GM11168 (cell line): ENCODE measurements at regions not wholly inside any gene's neighbourhood (a gene's known extent, or its start where the extent isn't known, plus 50 kb on each side); places are given as distances from the start of the nearest gene placed in this dataset.

ENCODE experiments used
- in situ Hi-C: fragments of 300-500 bp; cut with MboI; formaldehyde crosslinking; loops from one replicate; pipeline ENCODE4 v1.12.0; 2022; ENCODE audit warnings: low sequenced_read_pairs; ENCODE audit not compliant: unreplicated experiment

DNA sequence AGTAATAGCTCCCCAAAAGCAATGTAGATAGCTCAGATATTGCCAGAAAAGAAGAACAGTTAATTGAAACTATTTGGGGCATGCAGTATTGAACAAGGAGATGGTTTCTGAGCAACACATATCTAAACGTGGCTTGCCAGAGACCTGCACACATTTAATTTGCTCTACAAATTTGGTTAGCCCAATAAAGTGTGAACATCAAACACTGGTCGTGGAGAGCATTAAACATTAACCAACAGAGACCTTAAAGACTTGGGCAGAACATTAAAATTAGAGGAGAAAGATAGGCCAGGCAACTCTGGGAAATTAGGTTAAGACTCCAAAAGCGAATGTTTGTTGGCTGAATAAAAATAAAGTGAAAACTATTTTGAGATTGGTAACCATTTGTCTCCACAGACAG lies 61.6 kb upstream of the ARID5B start:
- in situ Hi-C loops, result loop anchor here (25.0 kb wide), 1 partner anchor 703 kb away; no protein-coding TSS in a partner anchor

DNA sequence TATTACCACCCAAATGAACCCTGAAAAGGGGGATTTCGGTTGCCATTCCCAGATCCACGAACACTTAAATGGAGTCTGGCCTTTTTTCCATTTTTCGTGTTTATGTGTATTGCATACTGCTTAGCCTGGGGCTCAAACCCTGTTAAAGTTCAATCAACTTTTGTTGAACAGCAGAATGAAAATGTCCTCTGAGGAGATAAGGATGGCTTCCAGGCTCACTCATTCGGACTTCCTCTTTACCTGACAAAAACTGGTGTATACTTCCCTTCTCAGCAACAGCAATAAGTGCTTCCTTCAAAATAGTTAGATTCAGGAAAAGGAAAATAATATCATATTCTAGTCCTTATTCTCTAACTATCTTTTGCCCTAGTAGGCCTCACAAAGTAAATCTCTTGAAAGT lies 61.1 kb upstream of the ARID5B start:
- in situ Hi-C loops, result loop anchor here (25.0 kb wide), 1 partner anchor 703 kb away; no protein-coding TSS in a partner anchor

DNA sequence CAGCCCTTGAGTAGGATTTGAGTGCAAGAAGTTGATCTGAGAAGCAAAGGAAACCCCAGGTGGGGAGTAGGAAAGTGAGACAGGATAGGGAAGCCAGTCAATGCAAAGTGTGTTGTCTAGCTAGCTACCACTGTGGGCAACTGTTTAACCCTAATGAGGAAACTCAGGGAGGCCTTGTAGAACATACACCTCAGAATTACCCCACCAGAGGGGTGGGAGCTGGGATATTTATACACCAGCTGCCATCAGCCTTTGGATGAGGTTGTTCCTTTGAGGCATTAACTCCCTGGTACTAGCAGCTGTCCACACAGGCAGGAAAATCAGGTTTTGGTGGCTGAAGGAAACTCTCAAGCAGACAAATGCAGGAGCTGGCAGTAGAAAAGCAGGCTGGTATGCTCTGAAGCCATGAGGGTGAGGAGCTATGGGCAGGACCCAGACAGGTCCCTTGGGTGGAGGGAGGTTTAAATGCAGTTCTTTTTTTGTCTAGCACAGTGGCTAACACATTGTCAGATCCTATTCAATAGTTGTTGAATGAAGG lies 60.1 kb upstream of the ARID5B start:
- in situ Hi-C loops, result loop anchor here (25.0 kb wide), 1 partner anchor 704 kb away; no protein-coding TSS in a partner anchor

DNA sequence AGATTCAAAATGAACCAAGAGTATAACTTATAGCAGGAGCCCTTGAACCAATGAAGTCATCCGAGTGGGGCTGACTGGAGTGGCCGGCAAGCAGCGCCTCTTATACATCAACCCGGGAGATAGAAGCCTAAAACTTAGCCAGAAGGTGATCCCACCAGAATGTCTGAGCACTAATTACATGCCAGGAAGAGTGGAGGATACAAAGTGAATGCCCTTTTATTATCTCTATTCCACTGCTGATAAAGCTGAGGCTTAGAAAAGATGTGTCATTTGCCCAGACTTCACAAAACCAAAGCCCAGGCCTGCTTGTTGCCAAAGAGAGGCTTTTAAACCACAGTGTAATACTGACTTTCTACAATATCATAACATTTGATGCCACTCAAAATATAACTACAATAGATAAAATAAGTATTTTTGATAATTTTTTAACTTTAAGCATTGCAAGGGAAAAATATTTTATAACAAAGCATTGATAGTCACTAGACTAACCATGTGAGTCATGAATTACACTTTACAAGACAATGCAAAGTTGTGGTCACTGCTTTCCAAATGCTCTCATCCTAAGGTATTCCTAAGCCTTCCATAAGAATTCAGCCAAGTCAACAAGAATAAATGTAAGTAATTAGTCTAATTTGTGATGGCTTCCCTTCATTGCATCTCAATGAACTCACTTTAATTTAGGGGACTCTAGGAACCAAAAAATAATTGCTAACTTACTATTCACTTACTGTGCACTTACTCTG lies 58.6 kb upstream of the ARID5B start:
- in situ Hi-C loops, result loop anchor here (25.0 kb wide), 1 partner anchor 706 kb away; no protein-coding TSS in a partner anchor

DNA sequence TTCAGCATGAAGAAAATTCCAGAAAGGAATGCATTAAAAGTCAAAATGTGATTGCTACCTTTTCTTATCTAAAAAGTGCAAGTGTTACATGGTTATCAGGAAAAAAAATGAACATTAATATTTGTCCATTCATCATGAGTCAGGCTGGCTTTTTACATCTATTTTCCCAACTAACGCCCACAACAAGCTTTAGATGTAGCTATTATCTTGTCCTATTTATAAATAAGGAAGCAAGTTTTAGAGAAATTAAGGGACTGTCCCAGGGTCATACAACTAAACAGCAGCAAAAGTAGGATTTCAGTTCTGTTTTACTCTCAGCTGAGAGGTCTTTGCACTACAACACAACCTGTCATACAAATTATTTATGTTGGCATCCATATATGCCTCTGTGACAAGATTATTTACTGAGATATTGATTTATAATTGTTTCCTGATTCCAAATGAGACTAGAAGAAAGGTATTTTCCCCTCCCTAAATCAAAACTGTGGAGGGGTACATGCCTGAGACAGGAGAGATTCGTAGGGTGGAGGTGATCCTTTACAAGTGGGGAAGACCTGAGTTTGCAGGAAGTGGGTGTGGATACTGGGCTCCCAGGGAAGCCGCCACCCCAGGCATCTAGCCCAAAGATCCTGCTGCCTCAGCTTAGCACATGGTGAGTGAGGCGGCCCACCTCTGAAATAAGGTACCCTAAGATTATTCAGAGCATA lies 57.2 kb upstream of the ARID5B start:
- in situ Hi-C loops, result loop anchor here (25.0 kb wide), 1 partner anchor 707 kb away; no protein-coding TSS in a partner anchor

DNA sequence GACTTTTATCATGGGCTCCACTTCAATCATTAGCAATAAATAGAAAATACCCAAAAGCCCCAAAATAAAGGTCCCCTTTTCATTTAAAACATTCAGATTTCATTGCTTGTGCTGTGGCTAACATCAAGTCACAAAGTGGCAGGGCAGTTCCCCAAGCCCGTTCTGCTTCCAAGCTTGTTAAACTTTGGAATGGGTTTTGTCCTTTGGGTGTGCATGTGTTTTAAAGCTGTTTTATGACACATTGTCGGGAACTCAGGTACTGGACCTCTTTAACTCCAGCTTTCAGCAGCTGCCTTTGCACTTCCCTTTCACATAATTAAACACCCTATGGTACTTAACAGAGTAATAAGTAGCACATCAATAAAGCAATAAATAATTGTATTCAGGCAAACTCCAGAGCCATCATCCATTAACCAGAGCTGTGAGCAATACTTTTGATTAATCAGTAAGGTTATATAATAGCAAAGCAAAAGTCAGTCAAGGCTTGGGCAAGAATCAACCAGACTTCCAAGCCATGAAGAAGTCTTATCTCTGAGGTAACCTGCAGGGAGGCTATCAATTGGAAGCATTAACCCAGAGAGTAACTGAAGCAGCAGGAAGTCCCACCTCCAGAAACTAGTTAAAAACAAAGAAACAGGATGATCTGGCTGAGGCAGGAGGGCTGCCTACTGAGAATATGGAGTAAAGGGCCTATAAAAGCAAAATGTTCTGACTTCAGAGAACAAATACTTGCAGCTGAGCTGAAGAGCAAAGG lies 56.1 kb upstream of the ARID5B start:
- in situ Hi-C loops, result loop anchor here (25.0 kb wide), 1 partner anchor 708 kb away; no protein-coding TSS in a partner anchor

DNA sequence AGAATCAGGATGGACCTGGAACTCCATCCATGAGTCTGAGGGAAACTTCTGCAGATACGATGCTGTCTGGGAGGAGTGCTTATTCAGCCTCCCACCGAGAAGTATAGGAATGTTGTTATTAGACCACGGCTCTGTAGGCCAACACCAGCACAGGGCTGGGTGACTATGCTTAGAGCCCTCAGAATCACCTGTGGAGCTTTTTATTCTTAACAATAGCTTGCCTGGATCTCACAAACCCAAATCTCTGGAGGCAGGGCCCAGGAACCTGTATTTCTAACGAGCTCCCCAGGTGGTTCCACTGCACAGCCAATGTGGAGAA lies 55.6 kb upstream of the ARID5B start:
- in situ Hi-C loops, result loop anchor here (25.0 kb wide), 1 partner anchor 709 kb away; no protein-coding TSS in a partner anchor

DNA sequence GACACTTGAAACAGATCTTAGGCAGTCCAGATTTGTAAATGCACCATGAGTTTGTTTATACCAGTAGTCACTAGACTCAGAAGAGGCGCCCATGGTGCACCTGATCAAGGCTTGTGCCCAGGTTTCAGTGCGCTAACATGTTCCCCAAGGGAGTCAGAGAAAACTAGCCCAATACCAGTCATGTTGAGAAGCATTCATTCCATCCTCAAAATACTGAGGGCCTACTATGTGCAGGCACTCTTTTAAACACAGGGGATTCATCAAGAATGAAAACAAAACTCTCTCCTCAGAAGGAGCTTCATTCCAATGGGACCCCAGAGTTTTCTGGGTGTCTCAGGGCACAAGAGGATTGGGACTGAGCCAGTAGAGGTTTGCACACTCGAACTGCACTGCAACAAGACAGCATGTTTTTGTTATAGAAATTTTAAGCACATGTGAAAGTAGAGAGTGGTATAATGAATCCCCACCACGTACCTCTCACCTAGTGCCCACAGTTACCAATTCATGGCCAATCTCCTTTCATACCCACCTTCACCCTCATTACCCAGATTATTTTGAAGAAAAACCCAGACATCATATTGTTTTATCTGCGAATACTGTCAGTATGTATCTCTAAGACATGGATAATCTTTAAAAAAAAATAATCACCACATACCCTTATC lies 55.0 kb upstream of the ARID5B start:
- in situ Hi-C loops, result loop anchor here (25.0 kb wide), 1 partner anchor 709 kb away; no protein-coding TSS in a partner anchor

DNA sequence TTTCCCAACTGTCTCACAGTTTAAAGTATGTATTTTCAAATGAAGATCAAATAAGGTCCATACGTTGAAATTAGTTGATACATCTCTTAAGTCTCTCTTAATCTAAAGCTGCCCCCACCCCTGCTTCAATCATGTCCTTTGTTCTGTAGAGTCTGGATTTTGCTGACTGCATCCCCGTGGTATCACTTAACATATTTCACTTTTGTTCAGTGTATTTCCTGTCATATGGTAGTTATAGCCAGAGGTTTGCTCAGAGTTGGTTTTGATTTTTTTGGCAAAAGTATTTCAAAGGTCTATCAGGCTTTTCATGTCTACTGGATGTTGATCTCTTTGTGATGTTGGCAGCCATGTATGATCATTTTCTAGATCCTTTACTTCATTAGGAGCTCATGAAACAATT lies 54.4 kb upstream of the ARID5B start:
- in situ Hi-C loops, result loop anchor here (25.0 kb wide), 1 partner anchor 710 kb away; no protein-coding TSS in a partner anchor

DNA sequence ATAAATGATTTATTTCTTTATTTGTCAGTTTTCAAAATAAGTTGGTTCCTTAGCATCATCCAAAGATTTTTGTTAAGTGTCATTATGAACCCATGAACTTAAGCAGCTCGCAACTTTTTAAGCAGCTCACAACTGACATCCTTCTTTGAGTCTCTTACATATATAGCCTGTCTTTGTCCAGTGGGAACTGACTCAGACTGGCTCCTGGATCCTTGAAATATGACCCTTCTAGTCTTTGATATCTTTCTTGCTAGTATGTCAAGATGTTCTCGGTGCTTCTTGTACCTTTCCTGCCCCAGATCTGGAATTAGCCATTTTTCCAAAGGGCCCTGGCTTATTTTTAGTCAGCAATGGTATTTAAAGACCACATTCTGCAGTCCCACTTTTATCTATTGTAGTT lies 53.9 kb upstream of the ARID5B start:
- in situ Hi-C loops, result loop anchor here (25.0 kb wide), 1 partner anchor 710 kb away; no protein-coding TSS in a partner anchor

DNA sequence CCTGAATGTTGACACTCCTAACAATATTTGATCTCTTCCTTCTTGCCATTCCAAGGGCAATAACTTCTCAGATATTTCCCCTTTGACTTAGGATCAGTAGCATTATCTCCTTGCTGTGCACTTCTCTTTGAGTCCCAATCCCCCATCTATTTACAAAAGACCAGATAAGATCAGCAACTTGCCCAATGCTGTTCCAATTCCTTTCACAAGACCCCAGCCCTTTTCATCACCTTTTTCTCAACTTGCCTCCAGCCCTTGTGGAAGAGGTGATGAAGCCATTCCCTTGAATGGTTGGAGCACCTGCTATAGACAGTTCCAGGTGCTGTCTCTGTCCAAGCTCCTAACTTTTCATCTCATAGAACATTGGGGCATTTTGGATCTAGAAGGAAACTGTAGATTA lies 51.1 kb upstream of the ARID5B start:
- in situ Hi-C loops, result no loop called here
